A673 (cell line): ENCODE measurements at regions not wholly inside any gene's neighbourhood (a gene's known extent, or its start where the extent isn't known, plus 50 kb on each side); places are given as distances from the start of the nearest gene placed in this dataset.

Source experiments
- BruUV-seq: library from RNA; stranded (reverse); fragments of 400-500 nt; replicated peaks from 2 replicates; lab custom pipeline; 2021; lab: Mats Ljungman, UMichigan
- CTCF ChIA-PET: fragments of 300-600 bp; sonication (Branson Sonifier 250); formaldehyde crosslinking; loops from one replicate; lab custom pipeline; 2022; ENCODE audit warnings: antibody characterized with exemption; lab: Charles Lee
- POLR2A ChIA-PET: fragments of 300-600 bp; sonication (Branson Sonifier 250); formaldehyde crosslinking; loops from one replicate; lab custom pipeline; 2022; ENCODE audit warnings: antibody characterized with exemption; ENCODE audit not compliant: low non-redundant PET; lab: Charles Lee
- DNase-seq: peaks from one replicate; pipeline ENCODE4 v3.0.0-alpha.2; 2015; ENCODE audit warnings: low spot score
- H3K27ac ChIP-seq: fragments of 200-600 bp; sonication (generic); 2 replicates; pipeline ENCODE4 v1.5.1; 2016; ENCODE audit warnings: mixed run types, low read depth, mild to moderate bottlenecking, mixed read lengths, antibody characterized with exemption, low read length; ENCODE audit not compliant: poor library complexity, severe bottlenecking
- H3K27me3 ChIP-seq: fragments of 200-600 bp; sonication (generic); replicated peaks from 2 replicates; pipeline ENCODE4 v1.6.1; 2017; ENCODE audit warnings: mixed run types, low read depth, mild to moderate bottlenecking, mixed read lengths, antibody characterized with exemption, low read length; ENCODE audit not compliant: insufficient read depth, poor library complexity
- H3K36me3 ChIP-seq: fragments of 200-600 bp; sonication (generic); 2 replicates; pipeline ENCODE4 v1.6.1; 2016; ENCODE audit warnings: mixed run types, mild to moderate bottlenecking, mixed read lengths, antibody characterized with exemption, low read length; ENCODE audit not compliant: insufficient read depth, poor library complexity, severe bottlenecking
- H3K4me1 ChIP-seq: fragments of 200-600 bp; sonication (generic); 2 replicates; pipeline ENCODE4 v1.6.1; 2017; ENCODE audit warnings: mixed run types, mild to moderate bottlenecking, mixed read lengths, antibody characterized with exemption, low read length; ENCODE audit not compliant: insufficient read depth, poor library complexity, severe bottlenecking
- H3K4me3 ChIP-seq: fragments of 200-600 bp; sonication (generic); 2 replicates; pipeline ENCODE4 v1.5.1; 2016; ENCODE audit warnings: low read depth, mixed run types, mild to moderate bottlenecking, mixed read lengths, low read length; ENCODE audit not compliant: poor library complexity, severe bottlenecking
- H3K9me3 ChIP-seq: fragments of 200-600 bp; sonication (generic); 2 replicates; pipeline ENCODE4 v1.6.1; 2016; ENCODE audit warnings: mixed run types, low read depth, mild to moderate bottlenecking, mixed read lengths, antibody characterized with exemption, low read length; ENCODE audit not compliant: poor library complexity, severe bottlenecking
- CTCF ChIP-seq: fragments of 300-800, 200-600 bp; sonication (generic); conservative IDR thresholded peaks from 2 replicates; pipeline ENCODE4 v1.5.1; 2017; ENCODE audit warnings: low read depth, mild to moderate bottlenecking, antibody characterized with exemption, low read length, moderate library complexity, mixed read lengths
- EZH2 ChIP-seq: fragments of 200-600 bp; sonication (generic); IDR thresholded peaks from 2 replicates; pipeline ENCODE4 v1.6.1; 2017; ENCODE audit warnings: borderline replicate concordance, low read depth, mild to moderate bottlenecking, mixed read lengths, antibody characterized with exemption, low read length; ENCODE audit not compliant: poor library complexity, severe bottlenecking
- intact Hi-C: fragments of 100-400 bp; cut with micrococcal nuclease; formaldehyde crosslinking; loops from one replicate; pipeline ENCODE4 v1.10.0; 2022; ENCODE audit not compliant: unreplicated experiment

- no peak for DNase-seq
- Histone ChIP-seq H3K27ac (no peak overlapping the region), H3K4me1 (no peaks in the 10 kb centered on the region), H3K9me3 (no peaks in the 10 kb centered on the region), H3K36me3 (no peaks in the 10 kb centered on the region), H3K27me3 (no peaks in the 10 kb centered on the region), H3K4me3 (no peak overlapping the region)
- no TSS peak for BruUV-seq
- CTCF ChIA-PET, result no interaction called here
- TF ChIP-seq CTCF, result no peak
- TF ChIP-seq EZH2, result no peak
- POLR2A ChIA-PET, result no interaction called here
- intact Hi-C loops, result no loop called here
These were observed 50.8 kb upstream of the PPP1R9A start for GRCh38 chr7:94856643-94857042.
